ENCODE measurements at regions not wholly inside any gene's neighbourhood (a gene's known extent, or its start where the extent isn't known, plus 50 kb on each side); places are given as distances from the start of the nearest gene placed in this dataset.

GRCh38 chr7:52791176-52791700 is 244.2 kb upstream of the POM121L12 start (continued):
- TF ChIP-seq IKZF3 (tag by site-specific recombination; IDR thresholded peaks at IDR 0.05) (no peak), ZNF280C (tag by site-specific recombination; IDR thresholded peaks at IDR 0.05) (no peak), TSHZ1 (tag by site-specific recombination; IDR thresholded peaks at IDR 0.05; ENCODE audit: borderline replicate concordance) (no peak), ZSCAN30 (tag by site-specific recombination; IDR thresholded peaks at IDR 0.05) (no peak)

- Histone ChIP-seq H3K36me3 (ENCODE audit: control insufficient read depth in 2 of 2, insufficient read depth in 1 of 2, low read length in 2 of 2) (no peaks in the 10 kb centered on the region), H3K4me1 (ENCODE audit: control insufficient read depth, insufficient read depth, low read length) (no peaks in the 10 kb centered on the region), H3K4me3 (ENCODE audit: low read depth, low read length) (no peak overlapping the region), H3K9me3 (ENCODE audit: control insufficient read depth, insufficient read depth, low read depth, low read length) (no peaks in the 10 kb centered on the region), H3K27ac (ENCODE audit: extremely low read depth, low read depth, low read length) (no peak overlapping the region)
- CTCF ChIA-PET: no interaction called here
- POLR2A ChIA-PET: no interaction called here
- no peak for TF ChIP-seq ZNF610 (tag by site-specific recombination; IDR thresholded peaks at IDR 0.05; ENCODE audit: borderline replicate concordance)
- no peak for TF ChIP-seq ZNF518A (tag by site-specific recombination; conservative IDR thresholded peaks at IDR 0.05; ENCODE audit: low read depth)
- no peak for TF ChIP-seq ZNF18 (tag by site-specific recombination; IDR thresholded peaks at IDR 0.05)
- no peak for TF ChIP-seq ZNF350 (tag by site-specific recombination; IDR thresholded peaks at IDR 0.05)
- no peak for TF ChIP-seq ZNF138 (tag by site-specific recombination; IDR thresholded peaks at IDR 0.05; ENCODE audit: borderline replicate concordance)
- no peak for TF ChIP-seq ZEB2 (tag by site-specific recombination; IDR thresholded peaks at IDR 0.05)
- TF ChIP-seq ZNF624 (tag by site-specific recombination; IDR thresholded peaks at IDR 0.05): no peak
- TF ChIP-seq ZBTB26 (tag by site-specific recombination; optimal IDR thresholded peaks at IDR 0.05): no peak
- TF ChIP-seq ZNF19 (tag by site-specific recombination; IDR thresholded peaks at IDR 0.05; ENCODE audit: low read depth): no peak
- TF ChIP-seq ZNF292 (tag by site-specific recombination; IDR thresholded peaks at IDR 0.05; ENCODE audit: borderline replicate concordance, low read depth): no peak
- no peak for TF ChIP-seq ZFP37 (tag by site-specific recombination; IDR thresholded peaks at IDR 0.05)
- no peak for TF ChIP-seq ZSCAN4 (tag by site-specific recombination; IDR thresholded peaks at IDR 0.05)
- no peak for TF ChIP-seq ZFP41 (tag by site-specific recombination; IDR thresholded peaks at IDR 0.05; ENCODE audit: borderline replicate concordance)
- no peak for TF ChIP-seq YY2 (tag by site-specific recombination; IDR thresholded peaks at IDR 0.05)
- no peak for TF ChIP-seq GLI2 (tag by site-specific recombination; IDR thresholded peaks at IDR 0.05; ENCODE audit: borderline replicate concordance, low read depth)
- TF ChIP-seq ZNF24 (tag by site-specific recombination; IDR thresholded peaks at IDR 0.05): no peak
These were observed 249.3 kb upstream of the POM121L12 start for GRCh38 chr7:52786174-52786573.

Measured in HEK293 (cell line).